SK-N-SH treated with all-trans-retinoic acid at 6 μM for 48 hours (cell line): ENCODE measurements at regions not wholly inside any gene's neighbourhood (a gene's known extent, or its start where the extent isn't known, plus 50 kb on each side); places are given as distances from the start of the nearest gene placed in this dataset.

Source experiments
- CSDC2 ChIP-seq: fragments of 250-450 bp; sonication (Bioruptor Pico); IDR thresholded peaks from 2 replicates; pipeline ENCODE4 v1.5.0; 2020; ENCODE audit warnings: mild to moderate bottlenecking, moderate library complexity
- ESRRG ChIP-seq: fragments of 250-450 bp; sonication (Bioruptor Pico); IDR thresholded peaks from 2 replicates; pipeline ENCODE4 v1.6.1; 2021; ENCODE audit warnings: mild to moderate bottlenecking
- GLIS3 ChIP-seq: fragments of 250-450 bp; sonication (Bioruptor Pico); IDR thresholded peaks from 2 replicates; pipeline ENCODE4 v1.5.0; 2020; ENCODE audit warnings: mild to moderate bottlenecking, moderate library complexity
- ISL1 ChIP-seq: fragments of 250-450 bp; sonication (Bioruptor Pico); IDR thresholded peaks from 2 replicates; pipeline ENCODE4 v2.1.2; 2022; ENCODE audit warnings: mild to moderate bottlenecking, moderate library complexity
- PPARA ChIP-seq: fragments of 250-450 bp; sonication (Bioruptor Pico); IDR thresholded peaks from 2 replicates; pipeline ENCODE4 v1.5.0; 2020; ENCODE audit warnings: mild to moderate bottlenecking, borderline replicate concordance
- TCF4 ChIP-seq: fragments of 250-450 bp; sonication (Bioruptor Pico); IDR thresholded peaks from 2 replicates; pipeline ENCODE4 v1.8.0; 2021; ENCODE audit warnings: mild to moderate bottlenecking, moderate library complexity, borderline replicate concordance
- ZNF70 ChIP-seq: fragments of 450-650 bp; formaldehyde crosslinking; IDR thresholded peaks from 2 replicates; pipeline ENCODE4 v1.5.0; 2020; ENCODE audit warnings: mild to moderate bottlenecking, moderate library complexity
- ZNF8 ChIP-seq: fragments of 450-650 bp; formaldehyde crosslinking; IDR thresholded peaks from 2 replicates; pipeline ENCODE4 v1.5.0; 2020; ENCODE audit warnings: mild to moderate bottlenecking, moderate library complexity
- TF ChIP-seq, protein P1 (sequence below): fragments of 250-450 bp; sonication (Bioruptor Pico); IDR thresholded peaks from 2 replicates; pipeline ENCODE4 v1.8.0; 2021; ENCODE audit warnings: low read depth, mild to moderate bottlenecking, moderate library complexity, borderline replicate concordance
- TF ChIP-seq, protein P2 (sequence below): fragments of 250-450 bp; sonication (Bioruptor Pico); IDR thresholded peaks from 2 replicates; pipeline ENCODE4 v1.8.0; 2020; ENCODE audit warnings: mild to moderate bottlenecking, moderate library complexity, borderline replicate concordance
- TF ChIP-seq, protein P3 (sequence below): fragments of 250-450 bp; sonication (Bioruptor Pico); IDR thresholded peaks from 2 replicates; pipeline ENCODE4 v1.5.0; 2020; ENCODE audit warnings: mild to moderate bottlenecking, moderate library complexity
- TF ChIP-seq, protein P4 (sequence below): fragments of 250-450 bp; sonication (Bioruptor Pico); IDR thresholded peaks from 2 replicates; pipeline ENCODE4 v1.5.1; 2020; ENCODE audit warnings: low read depth, mild to moderate bottlenecking, moderate library complexity
- TF ChIP-seq, protein P5 (sequence below): fragments of 250-450 bp; sonication (Bioruptor Pico); IDR thresholded peaks from 2 replicates; pipeline ENCODE4 v1.5.1; 2021; ENCODE audit warnings: mild to moderate bottlenecking, moderate library complexity

DNA sequence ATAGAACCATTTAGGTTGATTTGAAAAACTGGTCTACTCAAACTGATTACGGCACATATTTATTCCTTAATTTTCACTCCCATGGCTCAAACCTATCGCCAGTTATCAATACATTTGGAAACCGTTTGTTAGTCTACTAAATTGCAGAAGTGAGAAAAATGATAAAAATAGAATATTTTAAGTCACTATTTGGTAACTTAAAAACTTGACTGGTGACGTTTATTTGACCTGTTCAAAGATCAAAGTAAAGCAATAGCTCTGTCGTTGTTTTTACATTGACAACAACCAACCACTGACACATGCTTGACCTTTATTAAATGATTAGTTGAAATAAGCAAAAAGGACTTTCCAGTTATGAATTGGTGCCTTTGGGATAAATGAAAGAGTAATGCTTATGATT, 402.9 kb upstream of the MAP3K7 start:
- TF ChIP-seq, protein P1, sequence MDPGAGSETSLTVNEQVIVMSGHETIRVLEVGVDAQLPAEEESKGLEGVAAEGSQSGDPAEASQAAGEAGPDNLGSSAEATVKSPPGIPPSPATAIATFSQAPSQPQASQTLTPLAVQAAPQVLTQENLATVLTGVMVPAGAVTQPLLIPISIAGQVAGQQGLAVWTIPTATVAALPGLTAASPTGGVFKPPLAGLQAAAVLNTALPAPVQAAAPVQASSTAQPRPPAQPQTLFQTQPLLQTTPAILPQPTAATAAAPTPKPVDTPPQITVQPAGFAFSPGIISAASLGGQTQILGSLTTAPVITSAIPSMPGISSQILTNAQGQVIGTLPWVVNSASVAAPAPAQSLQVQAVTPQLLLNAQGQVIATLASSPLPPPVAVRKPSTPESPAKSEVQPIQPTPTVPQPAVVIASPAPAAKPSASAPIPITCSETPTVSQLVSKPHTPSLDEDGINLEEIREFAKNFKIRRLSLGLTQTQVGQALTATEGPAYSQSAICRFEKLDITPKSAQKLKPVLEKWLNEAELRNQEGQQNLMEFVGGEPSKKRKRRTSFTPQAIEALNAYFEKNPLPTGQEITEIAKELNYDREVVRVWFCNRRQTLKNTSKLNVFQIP (CRISPR knock-in tag) = no peak
- TF ChIP-seq GLIS3 = no peak
- TF ChIP-seq ESRRG (CRISPR knock-in tag) = no peak
- TF ChIP-seq, protein P2, sequence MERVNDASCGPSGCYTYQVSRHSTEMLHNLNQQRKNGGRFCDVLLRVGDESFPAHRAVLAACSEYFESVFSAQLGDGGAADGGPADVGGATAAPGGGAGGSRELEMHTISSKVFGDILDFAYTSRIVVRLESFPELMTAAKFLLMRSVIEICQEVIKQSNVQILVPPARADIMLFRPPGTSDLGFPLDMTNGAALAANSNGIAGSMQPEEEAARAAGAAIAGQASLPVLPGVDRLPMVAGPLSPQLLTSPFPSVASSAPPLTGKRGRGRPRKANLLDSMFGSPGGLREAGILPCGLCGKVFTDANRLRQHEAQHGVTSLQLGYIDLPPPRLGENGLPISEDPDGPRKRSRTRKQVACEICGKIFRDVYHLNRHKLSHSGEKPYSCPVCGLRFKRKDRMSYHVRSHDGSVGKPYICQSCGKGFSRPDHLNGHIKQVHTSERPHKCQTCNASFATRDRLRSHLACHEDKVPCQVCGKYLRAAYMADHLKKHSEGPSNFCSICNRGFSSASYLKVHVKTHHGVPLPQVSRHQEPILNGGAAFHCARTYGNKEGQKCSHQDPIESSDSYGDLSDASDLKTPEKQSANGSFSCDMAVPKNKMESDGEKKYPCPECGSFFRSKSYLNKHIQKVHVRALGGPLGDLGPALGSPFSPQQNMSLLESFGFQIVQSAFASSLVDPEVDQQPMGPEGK = no peak
- TF ChIP-seq, protein P3, sequence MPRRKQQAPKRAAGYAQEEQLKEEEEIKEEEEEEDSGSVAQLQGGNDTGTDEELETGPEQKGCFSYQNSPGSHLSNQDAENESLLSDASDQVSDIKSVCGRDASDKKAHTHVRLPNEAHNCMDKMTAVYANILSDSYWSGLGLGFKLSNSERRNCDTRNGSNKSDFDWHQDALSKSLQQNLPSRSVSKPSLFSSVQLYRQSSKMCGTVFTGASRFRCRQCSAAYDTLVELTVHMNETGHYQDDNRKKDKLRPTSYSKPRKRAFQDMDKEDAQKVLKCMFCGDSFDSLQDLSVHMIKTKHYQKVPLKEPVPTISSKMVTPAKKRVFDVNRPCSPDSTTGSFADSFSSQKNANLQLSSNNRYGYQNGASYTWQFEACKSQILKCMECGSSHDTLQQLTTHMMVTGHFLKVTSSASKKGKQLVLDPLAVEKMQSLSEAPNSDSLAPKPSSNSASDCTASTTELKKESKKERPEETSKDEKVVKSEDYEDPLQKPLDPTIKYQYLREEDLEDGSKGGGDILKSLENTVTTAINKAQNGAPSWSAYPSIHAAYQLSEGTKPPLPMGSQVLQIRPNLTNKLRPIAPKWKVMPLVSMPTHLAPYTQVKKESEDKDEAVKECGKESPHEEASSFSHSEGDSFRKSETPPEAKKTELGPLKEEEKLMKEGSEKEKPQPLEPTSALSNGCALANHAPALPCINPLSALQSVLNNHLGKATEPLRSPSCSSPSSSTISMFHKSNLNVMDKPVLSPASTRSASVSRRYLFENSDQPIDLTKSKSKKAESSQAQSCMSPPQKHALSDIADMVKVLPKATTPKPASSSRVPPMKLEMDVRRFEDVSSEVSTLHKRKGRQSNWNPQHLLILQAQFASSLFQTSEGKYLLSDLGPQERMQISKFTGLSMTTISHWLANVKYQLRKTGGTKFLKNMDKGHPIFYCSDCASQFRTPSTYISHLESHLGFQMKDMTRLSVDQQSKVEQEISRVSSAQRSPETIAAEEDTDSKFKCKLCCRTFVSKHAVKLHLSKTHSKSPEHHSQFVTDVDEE (CRISPR knock-in tag) = no peak
- TF ChIP-seq ZNF8 = no peak
- no peak for TF ChIP-seq PPARA (CRISPR knock-in tag)
- TF ChIP-seq, protein P4, sequence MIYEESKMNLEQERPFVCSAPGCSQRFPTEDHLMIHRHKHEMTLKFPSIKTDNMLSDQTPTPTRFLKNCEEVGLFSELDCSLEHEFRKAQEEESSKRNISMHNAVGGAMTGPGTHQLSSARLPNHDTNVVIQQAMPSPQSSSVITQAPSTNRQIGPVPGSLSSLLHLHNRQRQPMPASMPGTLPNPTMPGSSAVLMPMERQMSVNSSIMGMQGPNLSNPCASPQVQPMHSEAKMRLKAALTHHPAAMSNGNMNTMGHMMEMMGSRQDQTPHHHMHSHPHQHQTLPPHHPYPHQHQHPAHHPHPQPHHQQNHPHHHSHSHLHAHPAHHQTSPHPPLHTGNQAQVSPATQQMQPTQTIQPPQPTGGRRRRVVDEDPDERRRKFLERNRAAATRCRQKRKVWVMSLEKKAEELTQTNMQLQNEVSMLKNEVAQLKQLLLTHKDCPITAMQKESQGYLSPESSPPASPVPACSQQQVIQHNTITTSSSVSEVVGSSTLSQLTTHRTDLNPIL = no peak
- no peak for TF ChIP-seq TCF4
- no peak for TF ChIP-seq ISL1 (CRISPR knock-in tag)
- no peak for TF ChIP-seq CSDC2 (CRISPR knock-in tag)
- TF ChIP-seq, protein P5, sequence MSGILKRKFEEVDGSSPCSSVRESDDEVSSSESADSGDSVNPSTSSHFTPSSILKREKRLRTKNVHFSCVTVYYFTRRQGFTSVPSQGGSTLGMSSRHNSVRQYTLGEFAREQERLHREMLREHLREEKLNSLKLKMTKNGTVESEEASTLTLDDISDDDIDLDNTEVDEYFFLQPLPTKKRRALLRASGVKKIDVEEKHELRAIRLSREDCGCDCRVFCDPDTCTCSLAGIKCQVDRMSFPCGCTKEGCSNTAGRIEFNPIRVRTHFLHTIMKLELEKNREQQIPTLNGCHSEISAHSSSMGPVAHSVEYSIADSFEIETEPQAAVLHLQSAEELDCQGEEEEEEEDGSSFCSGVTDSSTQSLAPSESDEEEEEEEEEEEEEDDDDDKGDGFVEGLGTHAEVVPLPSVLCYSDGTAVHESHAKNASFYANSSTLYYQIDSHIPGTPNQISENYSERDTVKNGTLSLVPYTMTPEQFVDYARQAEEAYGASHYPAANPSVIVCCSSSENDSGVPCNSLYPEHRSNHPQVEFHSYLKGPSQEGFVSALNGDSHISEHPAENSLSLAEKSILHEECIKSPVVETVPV = no peak
- TF ChIP-seq ZNF70 (CRISPR knock-in tag) = no peak
